ENCODE measurements at regions not wholly inside any gene's neighbourhood (a gene's known extent, or its start where the extent isn't known, plus 50 kb on each side); places are given as distances from the start of the nearest gene placed in this dataset.

GRCh38 chr13:99629641-99630040 lies 128.4 kb downstream of the TM9SF2 start:
- TF ChIP-seq CTCF (IDR thresholded peaks at IDR 0.05): no peak
- TF ChIP-seq EP300 (IDR thresholded peaks at IDR 0.05): no peak
